ENCODE measurements at regions not wholly inside any gene's neighbourhood (a gene's known extent, or its start where the extent isn't known, plus 50 kb on each side); places are given as distances from the start of the nearest gene placed in this dataset.

- H3K23ac ChIP-seq (ENCODE audit: insufficient read length, low read depth, low read length): no peak overlapping the region
- H3K27ac ChIP-seq (ENCODE audit: insufficient read length, low read depth, low read length): no peak overlapping the region
- Mint-ChIP-seq H3K4me3 (no peak overlapping the region), H3K27me3 (ENCODE audit: low read depth) (no peaks in the 10 kb centered on the region), H3K27ac (no peak overlapping the region), H3K4me1 (no peaks in the 10 kb centered on the region), H3K36me3 (ENCODE audit: insufficient read depth in 1 of 3, low read depth in 3 of 3) (no peaks in the 10 kb centered on the region), H3K9me3 (no peaks in the 10 kb centered on the region)
- H3T11ph ChIP-seq (ENCODE audit: low read length): no peak overlapping the region
- no peak overlapping the region for H3K18ac ChIP-seq (ENCODE audit: insufficient read length, low read depth, low read length)
- no peak overlapping the region for H2BK5ac ChIP-seq (ENCODE audit: insufficient read length, low read length)
- H3K4me2 ChIP-seq (ENCODE audit: insufficient read depth, insufficient read length, low read length): no peak overlapping the region
- H3K56ac ChIP-seq (ENCODE audit: insufficient read length, low read depth, low read length): no peak overlapping the region
- H2BK120ac ChIP-seq (ENCODE audit: low read depth, low read length, poor library complexity, severe bottlenecking): no peak overlapping the region
- H2BK12ac ChIP-seq (ENCODE audit: insufficient read length, low read depth, low read length): no peak overlapping the region
- H4K8ac ChIP-seq (replicated peaks; ENCODE audit: insufficient read length, low read depth, low read length): no peak overlapping the region
- no peak overlapping the region for H4K5ac ChIP-seq (ENCODE audit: insufficient read length, low read depth, low read length)
- no peak overlapping the region for H2BK20ac ChIP-seq (ENCODE audit: low read depth, low read length, poor library complexity, severe bottlenecking)
- no peaks in the 10 kb centered on the region for H3K4me1 ChIP-seq (ENCODE audit: insufficient read depth, low read length)
- H3K14ac ChIP-seq (ENCODE audit: insufficient read depth, low read length): no peak overlapping the region
- H3K4ac ChIP-seq (ENCODE audit: low read depth, low read length): no peak overlapping the region
- H4K91ac ChIP-seq (ENCODE audit: insufficient read length, low read depth, low read length): no peak overlapping the region
- no peaks in the 10 kb centered on the region for H3K9me3 ChIP-seq (ENCODE audit: control insufficient read depth, low read depth, low read length)
- no peaks in the 10 kb centered on the region for H3K27me3 ChIP-seq (ENCODE audit: insufficient read depth, low read length)
- H2AK5ac ChIP-seq (ENCODE audit: insufficient read length, low read length): no peak overlapping the region
- no peaks in the 10 kb centered on the region for H4K20me1 ChIP-seq (ENCODE audit: control insufficient read depth, insufficient read depth, insufficient read length)
- H3K79me2 ChIP-seq (ENCODE audit: insufficient read depth, low read length): no peaks in the 10 kb centered on the region
- no peak overlapping the region for H2BK15ac ChIP-seq (ENCODE audit: low read depth, low read length)
- WGBS (ENCODE audit: extremely low coverage, insufficient read length, low lambda C conversion rate): no CpG with 5 or more reads among the region's 2 CpGs
- TF ChIP-seq CTCF (conservative IDR thresholded peaks at IDR 0.05): no peak
- DNase-seq: no peak
- H2AFZ ChIP-seq (ENCODE audit: low read length): no peak overlapping the region
- H3K9ac ChIP-seq (ENCODE audit: extremely low read depth, insufficient read length, low read length): no peak overlapping the region
- no peaks in the 10 kb centered on the region for H3K79me1 ChIP-seq (ENCODE audit: insufficient read depth, low read depth, low read length, poor library complexity, severe bottlenecking)
- H3K23me2 ChIP-seq (ENCODE audit: insufficient read length, low read depth, low read length, poor library complexity, severe bottlenecking): no peaks in the 10 kb centered on the region
Observed at GRCh38 chr7:45446195-45446944, 127.8 kb upstream of the ADCY1 start.
